HG03196 (cell line): ENCODE measurements at regions not wholly inside any gene's neighbourhood (a gene's known extent, or its start where the extent isn't known, plus 50 kb on each side); places are given as distances from the start of the nearest gene placed in this dataset.

Experiments
- ATAC-seq: cut with Tn5 transposase; IDR thresholded peaks from one replicate; pipeline ENCODE4 v1.9.1; 2021; ENCODE audit not compliant: unreplicated experiment

GRCh38 chr18:59086522-59086921, 53.2 kb upstream of the SEC11C start:
- ATAC-seq = no peak

GRCh38 chr18:59087391-59087790, 52.3 kb upstream of the SEC11C start:
- no peak for ATAC-seq
